Activated T-cell treated with anti-CD3 and anti-CD28 coated beads, Interleukin-2, amount 50 U/mL, for 72 hours (primary cell): ENCODE measurements at regions not wholly inside any gene's neighbourhood (a gene's known extent, or its start where the extent isn't known, plus 50 kb on each side); places are given as distances from the start of the nearest gene placed in this dataset.

ENCODE experiments used
- ATAC-seq, 2 donors: fragments of 150-1000 bp; cut with Tn5 transposase; replicated peaks in 1 of 2; 2 replicates each; pipeline ENCODE4 v1.10.0; 2021; ENCODE audit warnings: moderate library complexity in 2 of 2, mild to moderate bottlenecking in 1 of 2
- DNase-seq, 2 donors: peaks; one replicate each; pipeline ENCODE4 v3.0.0; 2021 to 2022; ENCODE audit warnings: mixed read lengths in 1 of 2
- H3K27ac Mint-ChIP-seq: one replicate; pipeline ENCODE4 v1.8.0; 2022; ENCODE audit warnings: mild to moderate bottlenecking, moderate library complexity, mixed read lengths
- H3K27me3 Mint-ChIP-seq: one replicate; pipeline ENCODE4 v1.8.0; 2022; ENCODE audit warnings: low read depth, mixed read lengths
- H3K36me3 Mint-ChIP-seq, 2 donors: one replicate each; pipeline ENCODE4 v1.8.0; 2022; ENCODE audit warnings: mixed read lengths in 2 of 2, mild to moderate bottlenecking in 1 of 2; ENCODE audit not compliant: insufficient read depth in 2 of 2
- H3K4me1 Mint-ChIP-seq: one replicate; pipeline ENCODE4 v1.8.0; 2022; ENCODE audit warnings: low read depth, mixed read lengths
- H3K4me3 Mint-ChIP-seq, 2 donors: one replicate each; pipeline ENCODE4 v1.8.0; 2022; ENCODE audit warnings: mild to moderate bottlenecking in 2 of 2, mixed read lengths in 2 of 2, moderate library complexity in 2 of 2
- H3K9me3 Mint-ChIP-seq, 2 donors: one replicate each; pipeline ENCODE4 v1.8.0; 2022; ENCODE audit warnings: mixed read lengths in 2 of 2

DNA sequence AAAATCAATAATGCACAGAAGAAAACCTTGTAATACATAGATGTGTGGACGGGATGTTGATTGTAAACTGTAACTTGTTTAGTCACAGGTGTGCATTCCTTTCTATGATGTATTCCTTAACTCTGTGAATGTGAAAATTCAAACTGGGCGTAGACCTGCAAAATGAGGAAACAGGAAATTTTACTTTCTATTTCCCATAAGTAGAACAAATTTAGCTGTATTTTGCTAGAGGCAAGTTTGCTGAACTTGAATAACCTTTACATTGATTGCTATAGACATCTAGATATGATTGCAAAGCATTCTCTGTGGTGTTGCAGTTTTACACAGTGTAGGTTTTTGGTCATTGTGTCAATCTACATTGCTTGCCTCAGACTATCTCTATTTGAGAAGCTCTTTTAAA lies 368.4 kb upstream of the MAN1A1 start:
- no peaks in the 10 kb centered on the region for H3K9me3 Mint-ChIP-seq
- DNase-seq (no peak), ATAC-seq (peak in 1 of 2 donors; percentile 30)
- no peaks in the 10 kb centered on the region for H3K36me3 Mint-ChIP-seq
- H3K4me3 Mint-ChIP-seq: no peak overlapping the region
- no peaks in the 10 kb centered on the region for H3K27me3 Mint-ChIP-seq
- no peak overlapping the region for H3K27ac Mint-ChIP-seq
- H3K4me1 Mint-ChIP-seq: no peaks in the 10 kb centered on the region

DNA sequence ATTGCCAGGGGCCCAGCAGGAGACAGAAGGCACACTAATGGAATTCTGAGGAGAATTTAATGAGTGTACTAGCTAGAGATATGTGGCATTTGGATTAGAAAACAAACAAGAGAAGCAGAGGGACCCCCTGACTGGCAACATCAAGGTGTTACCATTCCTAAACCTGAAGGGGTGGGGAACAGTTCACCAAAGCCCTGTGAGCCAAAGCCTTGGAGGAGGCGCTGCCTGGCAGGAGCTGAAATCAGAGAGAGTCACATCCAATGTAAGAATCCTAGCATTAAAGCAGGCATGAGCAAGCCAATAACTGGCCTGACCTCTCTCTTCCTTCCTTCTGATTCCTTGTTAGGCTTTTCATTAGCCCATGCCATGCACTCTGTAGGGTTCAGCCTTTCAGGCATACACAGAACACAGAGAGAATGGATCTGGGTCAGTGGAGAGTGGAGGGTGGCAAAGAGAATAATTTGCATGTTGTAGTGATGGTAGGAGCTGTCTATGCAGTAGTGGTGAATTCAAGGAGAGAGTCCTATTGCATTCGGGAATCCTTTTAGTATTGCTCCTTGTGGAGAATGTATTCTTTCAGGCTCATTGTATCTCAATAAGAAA lies 367.2 kb upstream of the MAN1A1 start:
- Mint-ChIP-seq H3K4me1 (no peaks in the 10 kb centered on the region), H3K27ac (peak overlapping the region; percentile 69), H3K9me3 (no peaks in the 10 kb centered on the region), H3K27me3 (no peaks in the 10 kb centered on the region), H3K36me3 (no peaks in the 10 kb centered on the region), H3K4me3 (no peak overlapping the region)
- DNase-seq (no peak), ATAC-seq (no peak)

DNA sequence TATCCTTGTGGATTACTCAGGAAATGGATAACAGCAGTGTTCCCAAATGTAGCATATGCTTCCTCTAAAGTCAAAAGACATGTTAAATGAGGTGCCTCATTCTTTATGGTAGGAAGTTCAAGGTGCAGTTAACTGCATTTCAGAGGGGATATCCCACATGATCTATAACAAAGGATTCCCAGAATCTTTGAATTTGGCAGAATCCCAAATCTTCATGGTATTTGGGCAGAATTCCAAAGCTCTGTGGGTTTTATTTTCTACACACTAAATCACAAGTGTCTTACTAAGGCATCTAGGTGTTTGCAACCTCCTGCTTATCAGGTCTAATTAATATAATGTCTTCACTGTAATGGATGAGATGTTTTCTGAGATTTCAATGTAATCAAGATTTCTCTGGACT lies 364.3 kb upstream of the MAN1A1 start:
- no peaks in the 10 kb centered on the region for H3K9me3 Mint-ChIP-seq
- no peaks in the 10 kb centered on the region for H3K36me3 Mint-ChIP-seq
- DNase-seq (no peak), ATAC-seq (no peak)
- no peak overlapping the region for H3K4me3 Mint-ChIP-seq
- no peak overlapping the region for H3K27ac Mint-ChIP-seq
- H3K27me3 Mint-ChIP-seq: no peaks in the 10 kb centered on the region
- no peaks in the 10 kb centered on the region for H3K4me1 Mint-ChIP-seq

DNA sequence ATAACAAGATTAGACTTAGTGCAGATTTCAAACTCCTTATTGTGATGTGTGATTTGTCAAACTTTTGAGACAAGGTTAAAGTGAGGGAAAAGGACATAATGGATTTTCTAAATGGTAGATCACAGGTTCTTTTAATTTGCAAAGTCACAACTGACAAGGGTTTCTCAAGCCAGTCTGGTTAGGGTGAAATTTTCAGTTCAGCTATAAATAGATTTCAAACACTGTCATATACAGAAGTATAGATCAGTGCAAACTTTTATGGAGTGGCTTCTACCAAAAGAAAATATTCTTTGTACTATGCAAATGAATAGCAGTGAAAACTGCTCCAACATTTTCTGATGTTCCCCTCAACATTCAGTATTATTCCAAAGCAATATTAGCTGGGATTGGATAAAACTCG lies 337.1 kb upstream of the MAN1A1 start:
- Mint-ChIP-seq H3K27ac (no peak overlapping the region), H3K36me3 (no peaks in the 10 kb centered on the region), H3K4me3 (no peak overlapping the region), H3K4me1 (no peaks in the 10 kb centered on the region), H3K9me3 (no peaks in the 10 kb centered on the region), H3K27me3 (no peaks in the 10 kb centered on the region)
- ATAC-seq (no peak), DNase-seq (no peak)

DNA sequence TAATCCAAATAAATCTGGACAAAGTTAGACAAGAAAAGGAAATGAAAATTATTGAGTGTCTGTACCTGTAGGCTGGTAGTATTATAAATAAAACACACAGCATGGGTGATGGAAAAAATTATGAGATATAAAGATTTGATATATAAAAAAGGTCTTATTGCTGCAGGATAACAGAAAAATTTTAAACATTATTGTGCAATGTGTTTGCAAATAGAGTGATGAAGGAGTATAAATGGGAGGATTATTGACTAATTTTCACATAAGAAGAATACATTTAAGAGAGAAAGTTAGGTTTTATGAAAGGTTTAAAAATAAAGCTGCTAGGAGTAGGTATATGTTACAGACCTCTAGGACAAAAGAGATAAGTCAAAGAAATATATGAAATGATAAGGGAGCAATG lies 336.7 kb upstream of the MAN1A1 start:
- Mint-ChIP-seq H3K9me3 (no peaks in the 10 kb centered on the region), H3K27me3 (no peaks in the 10 kb centered on the region), H3K27ac (no peak overlapping the region), H3K4me1 (no peaks in the 10 kb centered on the region), H3K4me3 (no peak overlapping the region), H3K36me3 (no peaks in the 10 kb centered on the region)
- ATAC-seq: no peak
- DNase-seq: no peak

DNA sequence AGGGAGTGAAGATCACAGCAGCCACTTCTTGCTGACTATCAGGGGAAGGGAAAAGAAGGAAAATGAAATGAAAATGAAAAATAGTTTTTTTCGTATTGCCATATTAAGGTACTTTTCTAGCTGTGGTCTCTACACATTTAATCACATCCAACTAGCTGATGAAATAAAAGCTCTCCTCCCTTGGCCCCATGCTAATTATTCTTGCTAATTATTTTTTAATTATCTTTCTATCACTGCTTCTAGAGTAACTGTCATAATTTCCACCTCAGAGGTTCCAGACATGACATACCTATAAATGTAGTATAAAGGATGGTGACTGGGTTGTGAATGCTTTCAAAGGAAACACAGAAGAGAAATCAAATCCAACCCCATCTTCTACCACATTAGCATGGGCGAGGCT lies 334.1 kb upstream of the MAN1A1 start:
- no peaks in the 10 kb centered on the region for H3K9me3 Mint-ChIP-seq
- no peak overlapping the region for H3K4me3 Mint-ChIP-seq
- no peak overlapping the region for H3K27ac Mint-ChIP-seq
- no peaks in the 10 kb centered on the region for H3K27me3 Mint-ChIP-seq
- H3K36me3 Mint-ChIP-seq: no peaks in the 10 kb centered on the region
- DNase-seq: no peak
- H3K4me1 Mint-ChIP-seq: no peaks in the 10 kb centered on the region
- ATAC-seq: no peak

DNA sequence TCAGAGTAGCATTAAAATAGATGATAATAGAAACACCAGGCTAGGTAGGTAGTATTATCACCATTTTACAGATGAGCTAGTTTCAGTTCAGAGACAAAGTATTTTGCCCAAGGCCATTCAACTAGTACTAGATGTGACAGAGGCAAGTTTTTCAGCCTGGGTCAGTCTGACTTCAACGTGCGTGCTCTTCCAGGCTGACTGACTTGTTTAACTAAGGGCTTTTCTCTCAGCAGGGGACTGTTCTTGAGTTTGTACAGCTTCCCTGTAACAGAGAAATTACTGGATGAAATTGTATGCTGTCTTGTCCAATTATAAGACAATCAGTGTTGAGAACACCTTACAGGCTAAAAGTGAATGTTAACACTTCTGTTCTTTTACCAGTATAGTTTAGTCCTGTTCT lies 333.5 kb upstream of the MAN1A1 start:
- no peak for DNase-seq
- no peaks in the 10 kb centered on the region for H3K4me1 Mint-ChIP-seq
- no peak overlapping the region for H3K27ac Mint-ChIP-seq
- H3K27me3 Mint-ChIP-seq: no peaks in the 10 kb centered on the region
- H3K9me3 Mint-ChIP-seq: no peaks in the 10 kb centered on the region
- no peaks in the 10 kb centered on the region for H3K36me3 Mint-ChIP-seq
- no peak overlapping the region for H3K4me3 Mint-ChIP-seq
- ATAC-seq: no peak

DNA sequence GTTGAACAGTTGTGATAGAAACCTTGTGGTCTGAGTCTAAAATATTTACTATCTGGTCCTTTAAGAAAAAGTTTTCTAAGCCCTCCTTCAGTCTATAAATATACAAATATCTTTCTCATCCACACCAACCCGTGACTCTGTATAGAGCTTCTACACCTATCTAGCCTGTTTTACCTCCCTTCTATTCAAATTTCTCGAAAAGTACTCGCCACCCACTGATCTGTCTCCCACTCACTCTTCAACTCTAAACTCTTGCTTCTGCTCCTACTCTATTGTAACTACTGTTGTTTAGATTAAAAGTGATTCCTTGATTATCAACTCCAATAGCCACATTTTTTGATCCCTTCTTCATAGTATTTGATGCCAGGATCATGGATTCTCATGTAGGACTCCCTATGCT lies 329.4 kb upstream of the MAN1A1 start:
- Mint-ChIP-seq H3K27me3 (peaks cover 10% of the 10 kb centered on the region), H3K4me3 (no peak overlapping the region), H3K9me3 (no peaks in the 10 kb centered on the region), H3K27ac (no peak overlapping the region), H3K36me3 (no peaks in the 10 kb centered on the region), H3K4me1 (no peaks in the 10 kb centered on the region)
- ATAC-seq: no peak
- no peak for DNase-seq

DNA sequence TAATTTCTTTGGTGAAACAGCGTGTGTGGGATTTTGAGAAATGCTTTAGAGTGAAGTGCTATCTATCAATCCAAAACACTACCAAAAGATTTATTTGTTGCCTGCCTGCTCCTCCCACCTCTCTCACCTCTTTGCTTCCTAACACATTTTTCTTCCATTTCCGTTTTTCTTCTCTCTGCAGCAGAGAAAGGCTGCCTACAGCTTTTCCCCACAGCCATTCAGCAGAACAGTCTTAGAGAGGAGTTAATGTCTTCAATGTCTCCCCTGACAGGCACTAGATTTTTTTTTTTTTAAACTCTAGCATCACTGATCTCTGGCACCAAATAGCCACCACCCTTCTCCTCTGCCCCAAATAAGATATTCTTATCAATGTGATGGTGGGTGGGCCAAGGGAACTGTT lies 327.8 kb upstream of the MAN1A1 start:
- Mint-ChIP-seq H3K36me3 (no peaks in the 10 kb centered on the region), H3K27me3 (peaks cover 10% of the 10 kb centered on the region), H3K27ac (no peak overlapping the region), H3K4me3 (no peak overlapping the region), H3K9me3 (no peaks in the 10 kb centered on the region), H3K4me1 (no peaks in the 10 kb centered on the region)
- no peak for ATAC-seq
- DNase-seq: no peak

DNA sequence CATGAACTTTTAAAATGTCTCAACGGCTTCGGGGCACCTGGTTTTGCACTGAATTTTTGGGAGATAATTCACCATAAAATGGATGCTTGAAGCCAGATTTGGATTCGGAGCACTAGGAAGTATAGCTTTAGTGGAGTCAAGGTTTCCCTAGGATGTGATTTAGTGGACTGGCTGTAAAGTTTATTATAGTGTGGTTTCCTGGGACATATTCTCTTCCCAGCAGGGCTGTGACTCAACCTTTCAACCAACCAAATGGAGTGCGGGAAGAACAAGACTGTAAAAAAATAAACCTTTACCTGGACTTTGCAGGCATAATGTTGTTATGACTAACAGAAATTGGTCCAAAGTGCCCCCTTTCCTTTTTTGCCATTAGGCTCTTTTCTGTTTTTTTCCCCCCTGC lies 327.4 kb upstream of the MAN1A1 start:
- Mint-ChIP-seq H3K4me3 (no peak overlapping the region), H3K27me3 (peaks cover 10% of the 10 kb centered on the region), H3K36me3 (no peaks in the 10 kb centered on the region)

DNA sequence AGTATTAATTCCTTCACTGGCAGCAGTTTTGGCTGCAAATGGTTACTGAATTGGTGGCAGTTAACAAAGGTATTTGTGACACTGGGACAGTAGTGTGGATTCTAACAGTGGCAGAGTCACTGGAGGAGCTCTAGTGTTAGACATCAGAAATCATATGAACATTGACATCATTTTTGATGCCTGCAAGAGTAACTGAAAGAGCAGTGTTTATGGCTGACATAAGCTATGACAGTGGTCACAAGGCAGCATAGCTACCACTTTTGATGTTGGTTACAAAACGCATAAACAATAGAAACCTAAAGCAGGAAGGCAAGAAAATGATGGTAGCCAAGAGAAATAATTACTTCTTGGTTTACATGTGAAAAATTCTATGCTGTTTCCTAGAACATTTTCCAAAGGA lies 326.7 kb upstream of the MAN1A1 start:
- no peaks in the 10 kb centered on the region for H3K4me1 Mint-ChIP-seq
- ATAC-seq: no peak

More for the DNA sequence above, 327.4 kb upstream of the MAN1A1 start:
- ATAC-seq: no peak
- no peak for DNase-seq
- Mint-ChIP-seq H3K4me1 (no peaks in the 10 kb centered on the region), H3K27ac (no peak overlapping the region), H3K9me3 (no peaks in the 10 kb centered on the region)

DNA sequence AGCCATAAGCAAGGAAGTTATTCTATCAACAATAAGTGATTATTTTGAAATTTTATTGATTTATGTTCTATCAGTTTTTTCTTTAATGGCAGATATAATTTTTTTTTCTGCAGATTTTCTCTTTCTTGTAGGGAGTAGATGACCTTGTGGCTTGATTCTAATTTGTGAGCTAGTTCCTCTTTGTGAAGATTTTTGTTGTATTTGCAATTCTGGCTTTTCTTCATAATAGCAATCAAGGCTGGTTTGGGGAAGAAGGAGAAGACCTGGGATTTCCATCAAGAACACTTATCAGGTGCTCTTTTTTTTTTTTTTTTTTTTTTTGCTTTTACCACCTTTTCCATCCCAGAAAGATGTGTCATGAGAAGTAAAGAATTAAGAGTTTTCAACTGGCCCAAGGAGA lies 324.2 kb upstream of the MAN1A1 start:
- peaks cover 16% of the 10 kb centered on the region for H3K27me3 Mint-ChIP-seq
- no peaks in the 10 kb centered on the region for H3K4me1 Mint-ChIP-seq
- H3K9me3 Mint-ChIP-seq: no peaks in the 10 kb centered on the region
- no peak overlapping the region for H3K4me3 Mint-ChIP-seq
- DNase-seq: no peak
- no peak overlapping the region for H3K27ac Mint-ChIP-seq
- H3K36me3 Mint-ChIP-seq: no peaks in the 10 kb centered on the region
- no peak for ATAC-seq

More for the DNA sequence above, 326.7 kb upstream of the MAN1A1 start:
- Mint-ChIP-seq H3K27me3 (peaks cover 12% of the 10 kb centered on the region), H3K27ac (no peak overlapping the region), H3K36me3 (no peaks in the 10 kb centered on the region), H3K9me3 (no peaks in the 10 kb centered on the region), H3K4me3 (no peak overlapping the region)
- no peak for DNase-seq

DNA sequence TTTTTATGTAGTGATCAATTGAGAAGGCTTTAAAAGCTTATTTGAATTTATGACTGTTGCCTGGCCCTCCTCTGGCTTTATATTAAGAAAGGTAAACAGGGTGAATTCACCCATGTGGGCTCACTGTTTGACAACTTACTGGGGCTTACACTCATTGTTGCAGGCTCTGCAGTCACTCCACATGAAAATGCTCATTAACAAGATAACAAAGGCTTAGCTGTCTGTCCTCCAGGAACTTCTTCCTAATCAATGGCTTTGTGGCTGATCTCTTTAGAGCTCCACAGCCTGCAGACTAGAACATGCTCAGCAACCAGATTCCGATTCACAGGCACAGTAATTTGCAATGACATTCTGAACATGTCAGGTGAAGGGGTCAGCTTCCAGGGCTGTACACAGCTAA lies 323.2 kb upstream of the MAN1A1 start:
- ATAC-seq (no peak), DNase-seq (no peak)
- Mint-ChIP-seq H3K27me3 (peaks cover 16% of the 10 kb centered on the region), H3K36me3 (no peaks in the 10 kb centered on the region), H3K27ac (no peak overlapping the region), H3K4me1 (no peaks in the 10 kb centered on the region), H3K9me3 (no peaks in the 10 kb centered on the region), H3K4me3 (no peak overlapping the region)

DNA sequence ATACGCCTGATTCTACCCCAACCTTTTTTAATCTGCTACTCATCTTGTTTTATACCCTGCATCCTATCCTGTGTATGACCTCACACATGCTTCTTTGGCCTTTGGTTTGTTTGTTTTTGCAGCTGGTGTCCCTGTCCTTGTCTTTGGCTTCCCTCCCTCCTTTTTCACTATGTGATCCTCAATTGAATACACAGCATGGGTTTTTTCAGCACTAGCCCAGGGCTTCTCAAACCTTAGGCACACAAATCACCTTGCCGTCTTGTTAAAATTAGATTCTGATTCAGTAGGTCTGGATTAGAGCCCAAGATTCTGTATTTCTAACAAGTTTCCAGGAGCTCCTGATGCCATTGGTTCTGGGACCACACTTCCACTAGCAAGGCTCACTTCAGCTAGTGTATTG lies 321.5 kb upstream of the MAN1A1 start:
- no peak overlapping the region for H3K4me3 Mint-ChIP-seq
- no peak for DNase-seq
- H3K36me3 Mint-ChIP-seq: no peaks in the 10 kb centered on the region
- peaks cover 16% of the 10 kb centered on the region for H3K27me3 Mint-ChIP-seq
- H3K27ac Mint-ChIP-seq: no peak overlapping the region
- no peak for ATAC-seq
- no peaks in the 10 kb centered on the region for H3K9me3 Mint-ChIP-seq
- no peaks in the 10 kb centered on the region for H3K4me1 Mint-ChIP-seq
